B cell (primary cell): ENCODE measurements at regions not wholly inside any gene's neighbourhood (a gene's known extent, or its start where the extent isn't known, plus 50 kb on each side); places are given as distances from the start of the nearest gene placed in this dataset.

Experiments
- ATAC-seq: fragments of 200-7000 bp; cut with Tn5 transposase; one replicate; pipeline ENCODE4 v1.10.0; 2021; ENCODE audit warnings: low read depth, mild to moderate bottlenecking, moderate number of reproducible peaks, moderate library complexity
- CTCF ChIA-PET: fragments of 350-600 bp; sonication (Branson Sonifier 250); formaldehyde crosslinking; loops from one replicate; lab custom pipeline; 2021; ENCODE audit warnings: antibody characterized with exemption, inconsistent platforms; lab: Charles Lee
- POLR2A ChIA-PET: fragments of 350-600 bp; sonication (Branson Sonifier 250); formaldehyde crosslinking; loops from one replicate; lab custom pipeline; 2021; ENCODE audit warnings: antibody characterized with exemption; lab: Charles Lee
- DNase-seq: peaks from one replicate; pipeline ENCODE4 v3.0.0; 2013
- H2AFZ ChIP-seq: 2 replicates; pipeline ENCODE4 v1.6.1; 2012; ENCODE audit warnings: mild to moderate bottlenecking, low read depth, low read length; ENCODE audit not compliant: insufficient read depth, poor library complexity, severe bottlenecking
- H3K27ac ChIP-seq, 2 donors: 1 replicate in 1 of 2; 2 replicates in 1 of 2; pipeline ENCODE4 v1.5.1; 2012 to 2013; ENCODE audit warnings: low read length in 2 of 2, mild to moderate bottlenecking in 2 of 2, moderate library complexity in 1 of 2
- H3K27me3 ChIP-seq, 4 experiments: fragments of 200-600 bp in 1 of 4; sonication (generic) in 1 of 4; replicated peaks in 1 of 4; 1 replicate in 2 of 4; 2 replicates in 2 of 4; pipeline versions ENCODE4 v1.6.1 to v1.7.0; 2013 to 2016; ENCODE audit warnings: low read length in 3 of 4, mild to moderate bottlenecking in 2 of 4, mixed read lengths in 1 of 4, moderate library complexity in 1 of 4; ENCODE audit not compliant: insufficient read depth in 4 of 4, control insufficient read depth in 3 of 4; ENCODE audit errors: control extremely low read depth in 1 of 4
- H3K36me3 ChIP-seq, 2 experiments: replicated peaks in 1 of 2; 1 replicate in 1 of 2; 2 replicates in 1 of 2; pipeline versions ENCODE4 v1.6.1 to v1.7.1; 2013; ENCODE audit warnings: low read length in 1 of 2; ENCODE audit not compliant: insufficient read depth in 2 of 2, control insufficient read depth in 1 of 2; ENCODE audit errors: control extremely low read depth in 1 of 2, extremely low read depth in 1 of 2
- H3K4me1 ChIP-seq, 2 donors: fragments of 200-600 bp in 1 of 2; sonication (generic) in 1 of 2; 1 replicate in 1 of 2; 2 replicates in 1 of 2; pipeline versions ENCODE4 v1.5.1 to v1.6.1; 2013 to 2017; ENCODE audit warnings: low read length in 2 of 2; ENCODE audit not compliant: control insufficient read depth in 2 of 2, insufficient read depth in 2 of 2
- H3K4me2 ChIP-seq: replicated peaks from 2 replicates; pipeline ENCODE3; 2012; ENCODE audit warnings: mild to moderate bottlenecking, low read depth, low read length; ENCODE audit not compliant: poor library complexity, severe bottlenecking
- H3K4me3 ChIP-seq, 5 experiments: fragments of 200-600 bp in 1 of 5; sonication (generic) in 1 of 5; 1 replicate in 3 of 5; 2 replicates in 2 of 5; pipeline versions ENCODE4 v1.5.1 to v1.7.0; 2011 to 2016; ENCODE audit warnings: low read length in 4 of 5, mild to moderate bottlenecking in 4 of 5, low read depth in 2 of 5, control low read depth in 1 of 5, moderate library complexity in 1 of 5; ENCODE audit not compliant: insufficient read depth in 1 of 5; ENCODE audit errors: control extremely low read depth in 1 of 5, extremely low read depth in 1 of 5
- H3K79me2 ChIP-seq: fragments of 200-600 bp; sonication (generic); one replicate; pipeline ENCODE4 v1.6.0; 2016; ENCODE audit warnings: low read length; ENCODE audit not compliant: control insufficient read depth, insufficient read depth
- H3K9ac ChIP-seq: fragments of 200-600 bp; sonication (generic); 2 replicates; pipeline ENCODE4 v1.6.1; 2017; ENCODE audit warnings: mild to moderate bottlenecking, low read length, moderate library complexity
- H3K9me3 ChIP-seq, 3 donors: one replicate each; pipeline versions ENCODE4 v1.6.1 to v1.7.1; 2013; ENCODE audit warnings: low read length in 2 of 3; ENCODE audit not compliant: control insufficient read depth in 2 of 3, insufficient read depth in 1 of 3; ENCODE audit errors: control extremely low read depth in 1 of 3
- H4K20me1 ChIP-seq: 2 replicates; pipeline ENCODE4 v1.6.0; 2012; ENCODE audit warnings: mild to moderate bottlenecking, low read length; ENCODE audit not compliant: insufficient read depth, control insufficient read depth, poor library complexity, severe bottlenecking
- H3K27ac Mint-ChIP-seq: one replicate; pipeline ENCODE4 v1.8.0; 2021; ENCODE audit warnings: mixed read lengths
- H3K27me3 Mint-ChIP-seq: one replicate; pipeline ENCODE4 v1.8.0; 2021; ENCODE audit warnings: mixed read lengths
- H3K4me1 Mint-ChIP-seq: one replicate; pipeline ENCODE4 v1.8.0; 2021; ENCODE audit warnings: mixed read lengths
- H3K4me3 Mint-ChIP-seq: one replicate; pipeline ENCODE4 v1.8.0; 2021; ENCODE audit warnings: mixed read lengths
- H3K9me3 Mint-ChIP-seq: one replicate; pipeline ENCODE4 v1.8.0; 2022; ENCODE audit warnings: mixed read lengths; ENCODE audit not compliant: insufficient read depth
- CTCF ChIP-seq: fragments of 200-600 bp; IDR thresholded peaks from one replicate; pipeline ENCODE4 v1.8.0; 2022; ENCODE audit warnings: antibody characterized with exemption, mild to moderate bottlenecking
- EZH2 ChIP-seq: IDR thresholded peaks from 2 replicates; pipeline ENCODE4 v1.6.1; 2012; ENCODE audit warnings: borderline replicate concordance, low read depth, mild to moderate bottlenecking, moderate library complexity, low read length; ENCODE audit not compliant: insufficient read depth, poor library complexity, severe bottlenecking
- WGBS: methylation state at CpG from one replicate; pipeline ENCODE4 v1.1.5; 2013; ENCODE audit warnings: missing lambda C conversion rate; ENCODE audit not compliant: insufficient coverage; 5-methylcytosine and 5-hydroxymethylcytosine counted together
- intact Hi-C: fragments of 100-400 bp; cut with micrococcal nuclease; formaldehyde crosslinking; loops from one replicate; pipeline ENCODE4 v1.10.0; 2022

DNA sequence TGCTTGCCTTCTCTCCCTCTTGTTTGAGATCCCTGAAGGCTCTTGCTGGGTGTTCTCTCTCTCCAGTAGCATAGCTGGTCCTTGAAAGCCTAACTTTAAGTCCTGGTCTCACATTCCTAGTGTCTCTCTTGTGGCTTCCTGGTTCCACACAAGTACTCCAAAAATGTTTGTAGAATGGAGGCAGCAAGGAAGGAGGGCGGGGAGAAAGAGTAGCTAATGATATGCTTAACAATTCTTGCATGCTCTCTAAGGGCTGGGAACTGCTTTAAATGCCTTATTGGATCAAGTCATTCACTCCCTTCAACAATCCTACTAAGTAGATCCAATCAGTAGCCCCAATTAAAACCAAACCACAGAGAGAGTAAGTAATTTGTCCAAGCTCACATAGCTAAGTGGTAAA is 357.3 kb downstream of the KLF5 start:
- Mint-ChIP-seq H3K27me3 (no peaks in the 10 kb centered on the region), H3K4me1 (no peaks in the 10 kb centered on the region), H3K27ac (no peak overlapping the region), H3K4me3 (no peak overlapping the region), H3K9me3 (no peaks in the 10 kb centered on the region)
- Histone ChIP-seq H3K79me2 (no peaks in the 10 kb centered on the region), H3K27me3 (no peaks in the 10 kb centered on the region), H3K4me3 (no peak overlapping the region), H3K27ac (no peak overlapping the region), H2AFZ (no peak overlapping the region), H3K9ac (no peak overlapping the region), H4K20me1 (no peaks in the 10 kb centered on the region), H3K4me1 (no peaks in the 10 kb centered on the region), H3K4me2 (no peak overlapping the region), H3K36me3 (no peaks in the 10 kb centered on the region), H3K9me3 (peaks cover 0 to 6% (median 0%) of the 10 kb centered on the region in 3 donors)
- WGBS, result no CpG with 5 or more reads among the region's 1 CpG
- CTCF ChIA-PET, result no interaction called here
- no peak for TF ChIP-seq CTCF
- no peak for TF ChIP-seq EZH2
- DNase-seq (no peak), ATAC-seq (no peak)
- POLR2A ChIA-PET, result no interaction called here
- intact Hi-C loops, result no loop called here

GRCh38 chr13:73413656-73414055 is 354.9 kb downstream of the KLF5 start:
- no peak overlapping the region for H3K4me3 ChIP-seq
- DNase-seq (no peak), ATAC-seq (no peak)
- Mint-ChIP-seq H3K27ac (no peak overlapping the region), H3K27me3 (no peaks in the 10 kb centered on the region), H3K4me1 (no peaks in the 10 kb centered on the region), H3K4me3 (no peak overlapping the region), H3K9me3 (no peaks in the 10 kb centered on the region)
- no peaks in the 10 kb centered on the region for H3K4me1 ChIP-seq
- no peak overlapping the region for H3K9ac ChIP-seq
- 100% methylated on average over 2 of the region's 6 CpGs for WGBS
- TF ChIP-seq CTCF (no peak), EZH2 (no peak)
- no peaks in the 10 kb centered on the region for H4K20me1 ChIP-seq
- H3K79me2 ChIP-seq, result no peaks in the 10 kb centered on the region
- ChIA-PET CTCF (no interaction called here), POLR2A (no interaction called here)
- intact Hi-C loops, result no loop called here
- H3K9me3 ChIP-seq, result peaks cover 0 to 12% (median 0%) of the 10 kb centered on the region in 3 donors
- H3K27me3 ChIP-seq, result no peaks in the 10 kb centered on the region
- H3K4me2 ChIP-seq, result no peak overlapping the region
- H3K27ac ChIP-seq, result no peak overlapping the region
- no peaks in the 10 kb centered on the region for H3K36me3 ChIP-seq
- no peak overlapping the region for H2AFZ ChIP-seq
